ENCODE measurements at regions not wholly inside any gene's neighbourhood (a gene's known extent, or its start where the extent isn't known, plus 50 kb on each side); places are given as distances from the start of the nearest gene placed in this dataset.

DNA sequence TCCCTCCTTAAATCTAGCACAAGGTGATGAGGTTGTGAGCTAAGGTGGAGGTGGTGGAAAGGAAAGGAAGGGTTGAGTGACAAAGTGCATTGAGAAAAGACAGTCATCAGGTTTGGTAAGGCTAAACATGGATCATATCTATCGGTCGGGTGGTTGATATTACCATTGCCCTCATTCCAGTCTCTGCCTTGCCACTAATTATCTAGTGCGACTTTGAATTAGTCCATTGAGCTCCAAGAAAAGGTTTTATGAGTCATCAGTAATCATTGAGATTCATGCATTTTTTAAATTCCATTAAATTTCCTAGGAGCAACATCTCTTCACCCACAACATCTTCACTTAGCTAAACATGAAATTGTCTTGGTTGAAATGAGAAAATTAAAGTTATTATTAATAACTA lies 68.9 kb upstream of the FRMD4A start:
- in situ Hi-C loops (cut with MboI; ENCODE audit: low sequenced_read_pairs), result no loop called here
- Histone ChIP-seq H3K36me3 (ENCODE audit: control insufficient read depth, insufficient read depth, low read length) (no peaks in the 10 kb centered on the region), H2BK120ac (ENCODE audit: low read depth, low read length) (peak overlapping the region; percentile 97), H2AK9ac (replicated peaks; ENCODE audit: low read depth, low read length, poor library complexity) (no peak overlapping the region), H2BK20ac (ENCODE audit: low read depth, low read length) (peak overlapping the region; percentile 99), H3K9ac (ENCODE audit: low read depth, low read length) (no peak overlapping the region), H3K4me2 (ENCODE audit: low read depth, low read length) (no peak overlapping the region), H3K4ac (ENCODE audit: low read depth, low read length) (peak overlapping the region; percentile 96), H3K23ac (ENCODE audit: low read depth, low read length) (peak overlapping the region; percentile 91), H4K5ac (ENCODE audit: low read depth, low read length) (peak overlapping the region; percentile 96), H3K9me1 (ENCODE audit: insufficient read depth, low read length) (peaks cover 35% of the 10 kb centered on the region), H3K56ac (ENCODE audit: extremely low read depth, insufficient read depth, low read length) (peak overlapping the region; percentile 20; the same call in 1 of the 2 replicates), H3K27ac (ENCODE audit: insufficient read depth, low read length) (no peak overlapping the region), H4K20me1 (ENCODE audit: insufficient read depth, low read length) (no peaks in the 10 kb centered on the region), H3K18ac (ENCODE audit: low read depth, low read length) (peak overlapping the region; percentile 99), H2AK5ac (ENCODE audit: low read depth, low read length) (peak overlapping the region; percentile 98), H3K27me3 (ENCODE audit: control insufficient read depth, insufficient read depth, low read length) (no peaks in the 10 kb centered on the region), H3K4me1 (ENCODE audit: control insufficient read depth, insufficient read depth, low read length) (peaks cover 28% of the 10 kb centered on the region), H4K91ac (ENCODE audit: insufficient read depth, low read depth, low read length) (peak overlapping the region; percentile 99), H2AFZ (replicated peaks; ENCODE audit: low read length, poor library complexity) (no peak overlapping the region), H3K4me3 (ENCODE audit: insufficient read depth, low read depth, low read length) (no peak overlapping the region), H3K79me1 (ENCODE audit: low read depth in 1 of 2, low read length in 2 of 2) (peaks cover 0 to 5% of the 10 kb centered on the region in 2 experiments; a peak in 1 of 4 replicates), H2BK15ac (ENCODE audit: low read depth, low read length) (peak overlapping the region; percentile 92), H3K9me3 (ENCODE audit: control insufficient read depth, insufficient read depth, low read length) (no peaks in the 10 kb centered on the region; the same call in 1 of the 2 replicates), H4K8ac (ENCODE audit: low read depth in 2 of 2, low read length in 2 of 2) (peak overlapping the region; percentile 54 to 97), H2BK5ac (ENCODE audit: low read depth, low read length, poor library complexity, severe bottlenecking) (peak overlapping the region; percentile 91), H3K14ac (replicated peaks; ENCODE audit: low read depth, low read length) (peak overlapping the region; percentile 90)
- ChIA-PET POLR2A (ENCODE audit: unreplicated experiment) (interaction anchor here (1.0 kb wide), 1 partner anchor 10 kb away, joined by 3 read pairs; no protein-coding TSS in a partner anchor), CTCF (interaction anchor here (0.9 to 1.4 kb wide), 2 partner anchors 14 to 199 kb away, joined by 3 to 4 read pairs; no protein-coding TSS in a partner anchor)
- no TSS peak for BruUV-seq (replicated peaks)
- TF ChIP-seq, protein P1, sequence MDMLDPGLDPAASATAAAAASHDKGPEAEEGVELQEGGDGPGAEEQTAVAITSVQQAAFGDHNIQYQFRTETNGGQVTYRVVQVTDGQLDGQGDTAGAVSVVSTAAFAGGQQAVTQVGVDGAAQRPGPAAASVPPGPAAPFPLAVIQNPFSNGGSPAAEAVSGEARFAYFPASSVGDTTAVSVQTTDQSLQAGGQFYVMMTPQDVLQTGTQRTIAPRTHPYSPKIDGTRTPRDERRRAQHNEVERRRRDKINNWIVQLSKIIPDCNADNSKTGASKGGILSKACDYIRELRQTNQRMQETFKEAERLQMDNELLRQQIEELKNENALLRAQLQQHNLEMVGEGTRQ (IDR thresholded peaks at IDR 0.05; ENCODE audit: low read depth, low read length), result no peak
- TF ChIP-seq SMC3 (IDR thresholded peaks at IDR 0.05; ENCODE audit: low read depth, low read length) (no peak), CEBPB (IDR thresholded peaks at IDR 0.05; ENCODE audit: low read depth, low read length) (no peak), RCOR1 (IDR thresholded peaks at IDR 0.05; ENCODE audit: insufficient replicate concordance, low read length) (no peak), MAFK (IDR thresholded peaks at IDR 0.05; ENCODE audit: low read depth, low read length) (no peak), BHLHE40 (IDR thresholded peaks at IDR 0.05; ENCODE audit: low read depth, low read length) (no peak), FOS (IDR thresholded peaks at IDR 0.05; ENCODE audit: low read depth, low read length) (no peak), POLR2A (IDR thresholded peaks at IDR 0.05; ENCODE audit: low read depth, low read length) (no peak), RAD21 (IDR thresholded peaks at IDR 0.05; ENCODE audit: low read length) (no peak)
- TF ChIP-seq, protein P2, sequence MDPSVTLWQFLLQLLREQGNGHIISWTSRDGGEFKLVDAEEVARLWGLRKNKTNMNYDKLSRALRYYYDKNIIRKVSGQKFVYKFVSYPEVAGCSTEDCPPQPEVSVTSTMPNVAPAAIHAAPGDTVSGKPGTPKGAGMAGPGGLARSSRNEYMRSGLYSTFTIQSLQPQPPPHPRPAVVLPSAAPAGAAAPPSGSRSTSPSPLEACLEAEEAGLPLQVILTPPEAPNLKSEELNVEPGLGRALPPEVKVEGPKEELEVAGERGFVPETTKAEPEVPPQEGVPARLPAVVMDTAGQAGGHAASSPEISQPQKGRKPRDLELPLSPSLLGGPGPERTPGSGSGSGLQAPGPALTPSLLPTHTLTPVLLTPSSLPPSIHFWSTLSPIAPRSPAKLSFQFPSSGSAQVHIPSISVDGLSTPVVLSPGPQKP (IDR thresholded peaks at IDR 0.05; ENCODE audit: borderline replicate concordance, low read depth, low read length), result no peak
- dilution Hi-C loops (cut with HindIII; ENCODE audit: low sequenced_read_pairs, unreplicated experiment), result no loop called here
- no CpG with 5 or more reads among the region's 3 CpGs for WGBS, 2 experiments (ENCODE audit: extremely low coverage in 2 of 2, insufficient read length in 1 of 2)
- ATAC-seq (ENCODE audit: low read depth) (no peak), DNase-seq (no peak)
- intact Hi-C loops (cut with micrococcal nuclease), result loop anchor here (5.0 to 10.0 kb wide), 3 partner anchors 78 to 615 kb away; no protein-coding TSS in a partner anchor

All from IMR-90 (cell line).